Kidney (tissue), 13 donors: ENCODE measurements at regions not wholly inside any gene's neighbourhood (a gene's known extent, or its start where the extent isn't known, plus 50 kb on each side); places are given as distances from the start of the nearest gene placed in this dataset.

ENCODE experiments used
- DNase-seq, 5 donors: peaks; one replicate each; pipeline ENCODE4 v3.0.0-alpha.2; 2013 to 2020
- FAIRE-seq: peaks from 2 replicates; lab custom pipeline; 2012; peaks lifted over from hg19 to GRCh38; lab: Jason Lieb, UNC
- H3K27ac ChIP-seq, 2 donors: one replicate each; pipeline ENCODE4 v1.7.0; 2013; ENCODE audit warnings: low read depth in 2 of 2, low read length in 2 of 2, inconsistent platforms in 1 of 2
- H3K27me3 ChIP-seq: one replicate; pipeline ENCODE4 v1.7.1; 2013; ENCODE audit warnings: low read length, inconsistent platforms; ENCODE audit not compliant: control insufficient read depth, insufficient read depth
- H3K36me3 ChIP-seq, 3 donors: one replicate each; pipeline versions ENCODE4 v1.7.0 to v1.7.1; 2013; ENCODE audit warnings: low read length in 3 of 3, control low read depth in 1 of 3, inconsistent platforms in 1 of 3; ENCODE audit not compliant: insufficient read depth in 3 of 3, control insufficient read depth in 2 of 3
- H3K4me1 ChIP-seq, 3 donors: one replicate each; pipeline versions ENCODE4 v1.7.0 to v1.7.1; 2013; ENCODE audit warnings: low read length in 3 of 3, inconsistent platforms in 1 of 3, low read depth in 1 of 3; ENCODE audit not compliant: control insufficient read depth in 2 of 3, insufficient read depth in 2 of 3
- H3K4me3 ChIP-seq, 3 donors: one replicate each; pipeline versions ENCODE4 v1.7.0 to v1.8.1; 2013; ENCODE audit warnings: low read length in 3 of 3, control low read depth in 1 of 3, inconsistent platforms in 1 of 3
- H3K9ac ChIP-seq, 3 donors: one replicate each; pipeline versions ENCODE4 v1.7.0 to v1.7.1; 2013; ENCODE audit warnings: low read length in 3 of 3, control low read depth in 1 of 3, inconsistent platforms in 1 of 3
- H3K9me3 ChIP-seq, 3 donors: one replicate each; pipeline versions ENCODE4 v1.7.0 to v1.7.1; 2013; ENCODE audit warnings: low read length in 3 of 3, control low read depth in 1 of 3, inconsistent platforms in 1 of 3; ENCODE audit not compliant: control insufficient read depth in 2 of 3, insufficient read depth in 1 of 3
- CTCF ChIP-seq: IDR thresholded peaks from 3 replicates; pipeline ENCODE4 v1.5.1; 2012; ENCODE audit warnings: mild to moderate bottlenecking, moderate library complexity, borderline replicate concordance; ENCODE audit not compliant: insufficient read depth; ENCODE audit errors: extremely low read depth
- intact Hi-C: fragments of 100-400 bp; cut with DNase I; formaldehyde crosslinking; loops from one replicate; pipeline ENCODE4 v1.11.1; 2022
- donor health status: control.
- donor health status: control.
- donor health status: control.
- donor health status: control.
- donor health status: control.
- donor health status: DM: yes; HTN: yes; CAD: no.
- donor health status: Normal renal cell carcinoma (clear cell type).

- Histone ChIP-seq H3K4me1 (no peaks in the 10 kb centered on the region), H3K27ac (no peak overlapping the region), H3K9me3 (no peaks in the 10 kb centered on the region), H3K9ac (no peak overlapping the region), H3K27me3 (no peaks in the 10 kb centered on the region), H3K36me3 (no peaks in the 10 kb centered on the region), H3K4me3 (no peak overlapping the region)
- FAIRE-seq (no peak), DNase-seq (no peak)
- no peak for TF ChIP-seq CTCF
- intact Hi-C loops, result no loop called here
Measured at GRCh38 chr11:109739379-109739778, 317.4 kb downstream of the C11orf87 start.

GRCh38 chr11:109745996-109746625 is 324.1 kb downstream of the C11orf87 start:
- Histone ChIP-seq H3K4me3 (no peak overlapping the region), H3K9ac (no peak overlapping the region), H3K9me3 (no peaks in the 10 kb centered on the region), H3K27me3 (no peaks in the 10 kb centered on the region), H3K27ac (no peak overlapping the region), H3K4me1 (no peaks in the 10 kb centered on the region), H3K36me3 (no peaks in the 10 kb centered on the region)
- intact Hi-C loops, result no loop called here
- FAIRE-seq (no peak), DNase-seq (no peak)
- no peak for TF ChIP-seq CTCF

- no peak for TF ChIP-seq CTCF
- Histone ChIP-seq H3K27ac (no peak overlapping the region), H3K9ac (no peak overlapping the region), H3K9me3 (no peaks in the 10 kb centered on the region), H3K27me3 (no peaks in the 10 kb centered on the region), H3K4me3 (no peak overlapping the region), H3K4me1 (no peaks in the 10 kb centered on the region), H3K36me3 (no peaks in the 10 kb centered on the region)
- FAIRE-seq, result no peak
- intact Hi-C loops, result no loop called here
- DNase-seq, result no peak
Measured at GRCh38 chr11:109747839-109748238, 325.8 kb downstream of the C11orf87 start.

GRCh38 chr11:109749476-109749875 is 327.5 kb downstream of the C11orf87 start:
- no peaks in the 10 kb centered on the region for H3K4me1 ChIP-seq
- intact Hi-C loops, result no loop called here
- H3K9ac ChIP-seq, result no peak overlapping the region
- no peak for TF ChIP-seq CTCF
- no peak overlapping the region for H3K27ac ChIP-seq
- no peak for FAIRE-seq
- H3K36me3 ChIP-seq, result no peaks in the 10 kb centered on the region
- H3K9me3 ChIP-seq, result no peaks in the 10 kb centered on the region
- H3K4me3 ChIP-seq, result no peak overlapping the region
- DNase-seq, result no peak
- H3K27me3 ChIP-seq, result no peaks in the 10 kb centered on the region
